H1 (cell line): ENCODE measurements at regions not wholly inside any gene's neighbourhood (a gene's known extent, or its start where the extent isn't known, plus 50 kb on each side); places are given as distances from the start of the nearest gene placed in this dataset.
"Not testable (repeated sequence)": the region's sequence is repeated elsewhere in the genome, so short reads cannot be mapped to it uniquely, and the experiment has no call there.

Source experiments
- CTCF ChIA-PET: fragments of 300-600 bp; sonication (Branson Sonifier 250); formaldehyde crosslinking; loops from one replicate; lab custom pipeline; 2021; ENCODE audit not compliant: partially characterized antibody; lab: Charles Lee
- POLR2A ChIA-PET: fragments of 300-600 bp; sonication (Branson Sonifier 250); formaldehyde crosslinking; loops from one replicate; lab custom pipeline; 2021; ENCODE audit warnings: inconsistent platforms; ENCODE audit not compliant: partially characterized antibody; lab: Charles Lee
- DNase-seq, 2 experiments: peaks; one replicate each; pipeline versions ENCODE4 v3.0.0 to v3.0.0-alpha.2; 2010 to 2022; ENCODE audit warnings: low spot score in 2 of 2, low read depth in 1 of 2, mixed read lengths in 1 of 2
- FAIRE-seq: peaks from 2 replicates; lab custom pipeline; 2011; peaks lifted over from hg19 to GRCh38; lab: Jason Lieb, UNC
- H2AFZ ChIP-seq: 2 replicates; pipeline ENCODE4 v1.8.1; 2012; ENCODE audit warnings: low read length, inconsistent platforms
- H2AK5ac ChIP-seq: 2 replicates; pipeline ENCODE4 v1.6.1; 2013; ENCODE audit warnings: low read depth, low read length
- H2BK120ac ChIP-seq: replicated peaks from 2 replicates; pipeline ENCODE3; 2013; ENCODE audit warnings: low read depth, low read length, inconsistent platforms
- H2BK12ac ChIP-seq: 2 replicates; pipeline ENCODE4 v1.6.1; 2013; ENCODE audit warnings: low read depth, low read length
- H2BK15ac ChIP-seq: 2 replicates; pipeline ENCODE4 v1.6.1; 2013; ENCODE audit warnings: low read length
- H2BK20ac ChIP-seq: 2 replicates; pipeline ENCODE4 v1.6.1; 2013; ENCODE audit warnings: low read length
- H2BK5ac ChIP-seq: 2 replicates; pipeline ENCODE4 v1.6.1; 2013; ENCODE audit warnings: low read depth, low read length
- H3K14ac ChIP-seq: 2 replicates; pipeline ENCODE4 v1.6.1; 2013; ENCODE audit warnings: inconsistent platforms; ENCODE audit not compliant: insufficient read length
- H3K18ac ChIP-seq: 2 replicates; pipeline ENCODE4 v1.6.1; 2013; ENCODE audit warnings: low read length; ENCODE audit errors: extremely low read depth
- H3K23ac ChIP-seq: 2 replicates; pipeline ENCODE4 v1.6.1; 2013; ENCODE audit warnings: inconsistent platforms; ENCODE audit not compliant: insufficient read length
- H3K23me2 ChIP-seq: 2 replicates; pipeline ENCODE4 v1.6.1; 2013; ENCODE audit warnings: low read depth, low read length
- H3K27ac ChIP-seq: 2 replicates; pipeline ENCODE4 v1.6.1; 2011; ENCODE audit warnings: low read depth, low read length, inconsistent platforms
- H3K27me3 ChIP-seq, 4 experiments: replicated peaks in 1 of 4; 1 replicate in 1 of 4; 2 replicates in 3 of 4; pipeline versions ENCODE4 v1.6.1 to v1.8.1; 2011 to 2013; ENCODE audit warnings: low read length in 3 of 4, mild to moderate bottlenecking in 3 of 4, inconsistent platforms in 2 of 4, mixed read lengths in 2 of 4, moderate library complexity in 1 of 4; ENCODE audit not compliant: control insufficient read depth in 3 of 4, insufficient read depth in 3 of 4; ENCODE audit errors: extremely low read depth in 1 of 4
- H3K36me3 ChIP-seq, 4 experiments: 2 replicates each; pipeline versions ENCODE4 v1.6.1 to v1.8.1; 2011 to 2013; ENCODE audit warnings: mild to moderate bottlenecking in 4 of 4, low read length in 3 of 4, moderate library complexity in 2 of 4, control low read depth in 1 of 4, inconsistent platforms in 1 of 4; ENCODE audit not compliant: insufficient read depth in 4 of 4, control insufficient read depth in 2 of 4
- H3K4ac ChIP-seq: replicated peaks from 2 replicates; pipeline ENCODE3; 2013; ENCODE audit warnings: low read length, low read depth, mixed read lengths, inconsistent platforms; ENCODE audit not compliant: insufficient read length
- H3K4me1 ChIP-seq, 4 experiments: replicated peaks in 1 of 4; 1 replicate in 1 of 4; 2 replicates in 3 of 4; pipeline versions ENCODE4 v1.6.1 to v1.8.1; 2011 to 2013; ENCODE audit warnings: low read length in 3 of 4, inconsistent platforms in 2 of 4, mixed read lengths in 1 of 4; ENCODE audit not compliant: insufficient read depth in 4 of 4, control insufficient read depth in 3 of 4
- H3K4me2 ChIP-seq, 2 experiments: 2 replicates each; pipeline versions ENCODE4 v1.6.1 to v1.8.1; 2011 to 2013; ENCODE audit warnings: low read depth in 2 of 2, low read length in 2 of 2, control low read depth in 1 of 2, inconsistent platforms in 1 of 2, mild to moderate bottlenecking in 1 of 2; ENCODE audit not compliant: insufficient read depth in 1 of 2
- H3K4me3 ChIP-seq, 4 experiments: fragments of 200-600, 300-600 bp in 1 of 4; sonication (generic), shearing (Covaris generic), sonication (Bioruptor Twin) in 1 of 4; 2 replicates each; pipeline versions ENCODE4 v1.5.1 to v1.8.1; 2011 to 2016; ENCODE audit warnings: low read length in 4 of 4, low read depth in 3 of 4, control low read depth in 2 of 4, inconsistent platforms in 2 of 4, mild to moderate bottlenecking in 2 of 4, mixed read lengths in 1 of 4, moderate library complexity in 1 of 4; ENCODE audit not compliant: insufficient read depth in 2 of 4; ENCODE audit errors: extremely low read depth in 1 of 4
- H3K56ac ChIP-seq: replicated peaks from 2 replicates; pipeline ENCODE3; 2013; ENCODE audit warnings: low read depth, mild to moderate bottlenecking, mixed read lengths, low read length, inconsistent platforms; ENCODE audit not compliant: insufficient read length
- H3K79me1 ChIP-seq: 2 replicates; pipeline ENCODE4 v1.6.1; 2013; ENCODE audit warnings: low read depth, low read length, control low read depth
- H3K79me2 ChIP-seq, 2 experiments: 2 replicates each; pipeline versions ENCODE4 v1.6.1 to v1.8.1; 2012 to 2013; ENCODE audit warnings: low read length in 2 of 2, mild to moderate bottlenecking in 2 of 2, inconsistent platforms in 1 of 2; ENCODE audit not compliant: insufficient read depth in 2 of 2, control insufficient read depth in 1 of 2
- H3K9ac ChIP-seq, 4 experiments: replicated peaks in 1 of 4; 1 replicate in 1 of 4; 2 replicates in 3 of 4; pipeline versions ENCODE4 v1.6.1 to v1.8.1; 2011 to 2013; ENCODE audit warnings: low read depth in 3 of 4, low read length in 3 of 4, control low read depth in 2 of 4, mild to moderate bottlenecking in 2 of 4, moderate library complexity in 2 of 4, inconsistent platforms in 1 of 4; ENCODE audit errors: extremely low read depth in 1 of 4
- H3K9me3 ChIP-seq, 2 experiments: 2 replicates each; pipeline versions ENCODE4 v1.6.1 to v1.8.1; 2012 to 2013; ENCODE audit warnings: mild to moderate bottlenecking in 2 of 2, moderate library complexity in 2 of 2, control low read depth in 1 of 2, inconsistent platforms in 1 of 2, low read depth in 1 of 2, low read length in 1 of 2, mixed read lengths in 1 of 2; ENCODE audit not compliant: insufficient read depth in 2 of 2
- H4K20me1 ChIP-seq, 2 experiments: replicated peaks in 1 of 2; 2 replicates each; pipeline versions ENCODE3 to v1.8.1; 2011 to 2013; ENCODE audit warnings: inconsistent platforms in 2 of 2, low read length in 2 of 2, mild to moderate bottlenecking in 1 of 2; ENCODE audit not compliant: insufficient read depth in 2 of 2, control insufficient read depth in 1 of 2
- H4K5ac ChIP-seq: 2 replicates; pipeline ENCODE4 v1.6.1; 2013; ENCODE audit warnings: low read length, low read depth, mixed read lengths, inconsistent platforms; ENCODE audit not compliant: insufficient read length
- H4K8ac ChIP-seq: 2 replicates; pipeline ENCODE4 v1.8.0; 2013; ENCODE audit warnings: mild to moderate bottlenecking, moderate library complexity, low read length, inconsistent platforms; ENCODE audit not compliant: insufficient read depth; ENCODE audit errors: extremely low read depth
- H4K91ac ChIP-seq: replicated peaks from 2 replicates; pipeline ENCODE3; 2013; ENCODE audit warnings: low read length, mixed read lengths, inconsistent platforms; ENCODE audit not compliant: insufficient read length
- WGBS, 2 experiments: shearing (Covaris generic) in 1 of 2; methylation state at CpG; one replicate each; pipeline versions ENCODE4 v1.1.6 to v1.1.7; 2013 to 2015; ENCODE audit warnings: low lambda C conversion rate in 2 of 2, mixed read lengths in 2 of 2, inconsistent platforms in 1 of 2, low coverage in 1 of 2, missing lambda C conversion rate in 1 of 2; ENCODE audit not compliant: insufficient replicate concordance in 2 of 2, insufficient coverage in 1 of 2, insufficient read length in 1 of 2; ENCODE audit errors: extremely low coverage in 1 of 2, missing lambda C conversion rate in 1 of 2; 5-methylcytosine and 5-hydroxymethylcytosine counted together

DNA sequence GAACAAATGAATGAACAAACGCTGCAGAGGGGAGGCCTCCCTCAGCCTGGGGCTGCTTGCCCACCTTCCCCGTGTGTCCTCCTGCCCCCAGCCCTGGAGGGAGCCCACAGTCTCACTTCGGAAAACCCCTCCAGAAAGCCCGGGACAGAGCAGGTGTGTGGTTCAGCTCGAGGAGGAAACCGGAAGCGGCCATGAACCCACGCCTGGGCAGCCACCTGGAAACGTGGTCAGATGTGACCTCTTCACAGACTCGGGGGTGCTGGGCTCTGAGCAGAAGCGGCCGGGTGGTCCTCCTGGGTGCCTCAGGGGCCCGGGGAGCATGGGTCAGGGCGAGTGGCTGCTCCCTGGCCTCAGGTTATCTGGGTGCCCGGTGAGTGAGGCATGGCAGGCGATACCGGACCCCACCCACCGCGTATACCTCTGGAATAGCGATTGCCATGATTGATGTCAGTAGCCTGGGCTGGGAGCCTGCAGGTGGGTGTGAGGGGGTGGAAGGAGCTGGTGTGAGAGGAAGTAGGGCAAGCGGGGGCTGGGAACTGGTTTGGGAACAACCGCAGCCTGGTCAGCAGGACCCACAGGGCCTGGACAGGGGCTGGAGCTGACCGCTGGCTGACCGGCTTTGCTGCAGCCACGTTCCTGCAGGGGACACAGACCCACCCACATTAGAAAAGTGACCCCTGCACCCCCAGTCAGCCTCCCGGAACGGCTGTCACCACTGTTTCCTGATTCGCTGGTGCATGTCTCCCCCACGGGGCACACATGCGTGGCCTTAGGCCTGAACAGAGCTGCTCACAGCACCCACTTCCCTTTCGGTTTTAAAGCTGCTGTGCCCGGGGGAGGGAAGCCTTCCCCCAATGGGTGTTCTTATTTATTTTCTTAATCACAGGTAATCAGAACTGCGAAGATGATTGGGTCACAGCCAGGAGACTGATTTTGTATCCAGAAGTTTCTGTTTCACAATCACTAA lies 5465.1 kb upstream of the TPTE start:
- H3K23ac ChIP-seq, H2AFZ ChIP-seq, H2BK15ac ChIP-seq, H3K4ac ChIP-seq, H3K23me2 ChIP-seq, CTCF ChIA-PET, H3K14ac ChIP-seq, H4K20me1 ChIP-seq, H2BK20ac ChIP-seq, H3K9me3 ChIP-seq, H4K91ac ChIP-seq, H3K56ac ChIP-seq, H4K5ac ChIP-seq, POLR2A ChIA-PET, H3K18ac ChIP-seq, H2AK5ac ChIP-seq, H3K79me1 ChIP-seq, H3K4me3 ChIP-seq, DNase-seq, H3K36me3 ChIP-seq, H4K8ac ChIP-seq, H2BK5ac ChIP-seq, H2BK120ac ChIP-seq, H3K9ac ChIP-seq, H2BK12ac ChIP-seq, H3K4me1 ChIP-seq, H3K27ac ChIP-seq, H3K27me3 ChIP-seq, FAIRE-seq, H3K79me2 ChIP-seq, H3K4me2 ChIP-seq: not testable (repeated sequence)
- WGBS, 2 experiments, result no CpG with 5 or more reads among the region's 33 CpGs

- H3K27ac ChIP-seq, H4K20me1 ChIP-seq, H3K9ac ChIP-seq, H4K5ac ChIP-seq, H2BK20ac ChIP-seq, H3K56ac ChIP-seq, CTCF ChIA-PET, H3K18ac ChIP-seq, H3K4me2 ChIP-seq, H3K4me3 ChIP-seq, H2AK5ac ChIP-seq, H2BK5ac ChIP-seq, H3K27me3 ChIP-seq, POLR2A ChIA-PET, H3K9me3 ChIP-seq, H2BK15ac ChIP-seq, H3K14ac ChIP-seq, H3K23me2 ChIP-seq, H3K36me3 ChIP-seq, H2BK12ac ChIP-seq, H3K23ac ChIP-seq, H4K8ac ChIP-seq, H3K79me2 ChIP-seq, H3K4me1 ChIP-seq, H3K79me1 ChIP-seq, H4K91ac ChIP-seq, FAIRE-seq, H2AFZ ChIP-seq, H3K4ac ChIP-seq, DNase-seq, H2BK120ac ChIP-seq: not testable (repeated sequence)
- no CpG with 5 or more reads among the region's 24 CpGs for WGBS, 2 experiments
These were observed 5464.3 kb upstream of the TPTE start for GRCh38 chr21:5057077-5057476.
